Activated gamma-delta T cell treated with Interleukin-2 at 50 U/mL for 16 hours (primary cell): ENCODE measurements at regions not wholly inside any gene's neighbourhood (a gene's known extent, or its start where the extent isn't known, plus 50 kb on each side); places are given as distances from the start of the nearest gene placed in this dataset.

Experiments
- DNase-seq: peaks from one replicate; pipeline ENCODE4 v3.0.0-alpha.2; 2020

DNA sequence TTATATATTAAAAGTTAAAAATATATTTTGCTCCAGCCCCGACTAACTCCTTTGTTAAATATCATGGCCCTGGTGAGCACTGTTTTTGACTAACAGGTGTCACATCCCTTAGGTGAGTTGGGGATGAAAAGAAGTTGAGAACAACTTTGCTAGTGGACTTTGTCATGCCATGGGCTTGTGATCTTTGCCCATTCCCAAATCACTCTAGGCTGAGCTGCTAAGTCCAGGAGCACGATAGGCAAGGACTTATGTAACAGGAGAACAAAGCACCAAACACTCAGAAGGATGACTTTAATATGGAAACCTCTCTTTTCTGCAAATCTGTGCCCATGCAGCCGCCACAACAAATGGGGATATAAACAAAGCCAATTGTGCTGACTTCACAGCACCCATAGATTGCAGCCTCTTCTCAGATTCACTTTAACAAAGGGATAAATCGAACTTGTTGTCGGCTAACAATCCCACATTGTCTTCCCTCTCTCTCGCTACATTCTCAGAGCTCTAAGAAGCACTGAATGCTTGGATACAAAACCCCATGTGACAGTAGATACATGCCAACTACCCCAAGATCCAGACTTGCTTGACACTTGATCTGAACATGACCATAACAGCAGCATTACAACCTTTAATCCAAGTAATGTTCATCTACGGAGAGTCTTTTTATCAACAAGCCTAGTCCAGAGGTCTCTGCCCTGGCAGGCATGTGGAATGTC is 86.8 kb upstream of the CD180 start:
- no peak for DNase-seq

DNA sequence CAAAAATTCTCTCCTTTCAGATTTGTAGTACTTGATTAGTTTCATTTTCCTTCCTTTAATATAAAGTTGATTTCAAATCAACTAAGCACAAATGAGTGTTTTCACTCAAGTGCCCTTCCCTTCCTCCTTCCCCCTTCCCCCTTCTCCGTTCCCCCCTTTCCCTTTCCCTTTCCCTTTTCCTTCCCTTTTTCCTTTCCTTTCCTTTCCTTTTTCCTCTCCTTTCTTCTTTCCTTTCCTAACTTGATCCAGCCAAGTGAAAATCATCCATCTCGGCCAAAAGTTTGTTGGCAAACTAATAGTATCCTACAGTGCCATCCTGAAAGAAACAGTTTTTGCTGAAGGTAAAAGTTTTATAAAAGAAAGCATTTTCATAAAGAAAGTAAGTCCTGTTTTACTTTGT is 85.3 kb upstream of the CD180 start:
- no peak for DNase-seq

DNA sequence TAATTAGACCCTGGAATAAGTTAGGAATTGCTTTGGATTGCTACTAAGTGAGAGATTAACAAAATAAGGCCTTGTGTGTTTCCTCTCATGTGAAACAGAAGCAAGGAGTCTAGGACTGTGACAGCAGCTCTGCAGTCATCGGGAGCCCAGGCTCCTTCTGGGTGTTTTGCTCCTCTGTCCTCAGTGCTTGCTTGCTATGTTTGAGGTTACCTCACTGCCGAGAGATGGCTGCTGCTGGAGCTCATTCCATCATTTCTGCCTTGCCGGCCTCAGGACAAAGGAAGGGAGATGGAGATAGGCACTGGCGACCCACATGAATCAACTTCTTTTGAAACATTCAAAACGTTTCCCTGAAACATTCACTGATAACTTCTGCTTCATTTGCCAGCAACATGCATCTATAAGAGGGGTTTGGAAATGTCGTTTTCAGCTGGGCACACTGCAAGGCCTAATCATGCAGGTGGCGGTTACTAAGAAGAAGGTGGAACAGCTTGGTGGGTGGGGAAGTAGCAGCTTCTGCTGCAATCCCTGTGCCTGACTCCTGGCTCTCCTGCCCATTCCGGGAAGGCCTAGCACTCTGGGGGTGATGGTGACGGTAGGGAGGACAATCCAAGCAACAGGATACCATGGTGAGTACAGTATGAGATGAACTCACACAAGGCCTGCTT is 77.2 kb upstream of the CD180 start:
- DNase-seq: no peak

DNA sequence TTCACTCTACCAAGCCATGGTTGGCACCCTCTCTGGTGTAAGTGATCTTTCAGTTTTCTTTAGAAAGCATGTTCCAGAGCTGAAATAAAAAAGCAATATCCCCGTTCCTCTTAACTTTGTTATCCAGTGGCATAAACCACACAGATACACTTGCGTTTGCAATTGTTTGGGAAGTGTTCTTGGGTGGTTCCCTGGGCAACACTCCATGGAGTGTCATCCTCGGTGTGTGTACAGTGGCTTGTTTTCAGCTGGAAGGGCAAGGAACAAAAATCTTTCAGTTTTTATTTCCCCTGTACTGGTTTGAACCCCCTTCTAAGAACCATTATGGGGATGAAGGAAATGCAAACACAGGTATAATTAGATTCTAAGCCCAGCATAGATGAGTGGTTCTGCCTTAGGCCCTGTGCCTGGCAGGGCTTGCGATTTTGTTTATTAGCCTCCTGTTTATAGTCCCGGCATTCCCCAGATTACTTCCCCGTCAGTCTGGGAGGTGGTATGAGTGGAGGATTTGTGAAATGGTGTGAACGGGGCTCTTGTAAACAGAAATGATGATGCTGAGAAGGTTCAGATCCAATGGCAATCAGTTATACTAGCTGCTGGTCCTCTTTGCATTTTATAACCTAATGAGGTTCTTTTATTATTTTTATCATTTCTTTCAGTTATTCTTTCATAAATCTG is 76.0 kb upstream of the CD180 start:
- no peak for DNase-seq

DNA sequence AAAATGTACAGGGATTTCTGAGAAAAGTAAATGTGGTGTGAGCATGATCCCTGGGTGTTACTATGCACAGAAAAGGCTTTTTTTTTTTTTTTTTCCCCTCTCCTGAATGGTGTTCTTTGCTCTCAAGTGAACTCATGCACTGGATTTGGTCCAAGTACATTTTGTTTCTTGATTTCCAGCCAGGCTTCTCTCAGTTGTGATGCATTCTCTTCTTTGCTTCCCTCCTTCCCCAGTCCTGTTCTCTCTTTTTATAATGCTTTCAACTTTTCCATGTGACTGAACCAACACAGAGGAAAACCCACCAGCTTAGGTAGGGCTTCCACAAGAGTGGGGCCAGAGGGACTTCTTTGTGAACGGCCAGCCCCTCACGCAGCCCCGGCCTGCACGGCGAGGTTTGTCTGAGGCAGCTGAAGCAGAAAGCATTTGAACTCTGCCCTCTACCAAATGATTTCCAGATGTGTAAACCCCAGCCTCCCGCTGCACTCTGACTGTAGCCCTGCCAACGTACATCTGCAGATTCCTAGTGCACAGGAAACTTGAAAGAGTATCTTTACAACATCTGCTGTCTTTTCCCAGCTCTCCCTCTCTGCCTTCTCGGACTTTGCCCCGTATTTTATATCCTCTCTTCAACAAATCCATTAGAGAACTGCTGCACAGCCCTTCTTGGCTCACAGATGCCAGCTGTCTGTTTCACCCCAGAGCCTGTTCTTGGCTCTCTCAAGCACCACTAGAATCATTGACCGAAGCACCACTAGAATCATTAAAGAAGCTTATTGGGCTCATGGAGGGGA is 71.8 kb upstream of the CD180 start:
- no peak for DNase-seq

DNA sequence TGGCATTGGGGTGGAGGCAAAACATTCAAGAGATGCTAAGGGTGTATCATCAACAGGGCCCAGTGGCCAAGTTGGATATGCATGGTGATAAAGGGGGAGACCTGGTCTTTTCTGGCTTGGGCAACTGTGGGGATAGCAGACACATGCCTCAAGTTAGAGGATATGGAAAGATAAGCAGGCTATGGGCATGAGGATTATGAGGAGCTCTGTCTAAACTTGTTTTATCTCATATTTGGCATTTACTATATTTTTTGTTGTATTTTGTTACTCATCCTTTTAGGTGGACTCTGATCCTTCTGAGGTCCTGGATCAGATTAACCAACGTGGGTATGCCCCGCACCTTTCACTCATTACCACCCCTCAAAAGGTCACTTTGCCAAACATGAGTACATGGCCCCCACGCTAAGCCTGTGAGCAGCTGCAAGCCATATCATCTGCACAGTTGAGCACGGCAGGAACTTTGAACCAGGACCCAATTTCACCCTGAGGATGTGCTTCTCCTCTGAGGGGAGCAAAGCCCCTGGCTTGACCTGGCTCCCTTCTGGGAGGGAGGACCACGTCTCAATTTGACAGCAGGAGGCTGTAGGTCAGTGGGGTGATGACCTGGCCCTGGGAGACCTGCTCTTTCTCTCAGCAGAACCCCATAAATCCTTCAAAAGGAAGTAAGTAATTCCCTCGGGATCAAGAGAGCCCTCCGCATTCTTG is 71.1 kb upstream of the CD180 start:
- no peak for DNase-seq

DNA sequence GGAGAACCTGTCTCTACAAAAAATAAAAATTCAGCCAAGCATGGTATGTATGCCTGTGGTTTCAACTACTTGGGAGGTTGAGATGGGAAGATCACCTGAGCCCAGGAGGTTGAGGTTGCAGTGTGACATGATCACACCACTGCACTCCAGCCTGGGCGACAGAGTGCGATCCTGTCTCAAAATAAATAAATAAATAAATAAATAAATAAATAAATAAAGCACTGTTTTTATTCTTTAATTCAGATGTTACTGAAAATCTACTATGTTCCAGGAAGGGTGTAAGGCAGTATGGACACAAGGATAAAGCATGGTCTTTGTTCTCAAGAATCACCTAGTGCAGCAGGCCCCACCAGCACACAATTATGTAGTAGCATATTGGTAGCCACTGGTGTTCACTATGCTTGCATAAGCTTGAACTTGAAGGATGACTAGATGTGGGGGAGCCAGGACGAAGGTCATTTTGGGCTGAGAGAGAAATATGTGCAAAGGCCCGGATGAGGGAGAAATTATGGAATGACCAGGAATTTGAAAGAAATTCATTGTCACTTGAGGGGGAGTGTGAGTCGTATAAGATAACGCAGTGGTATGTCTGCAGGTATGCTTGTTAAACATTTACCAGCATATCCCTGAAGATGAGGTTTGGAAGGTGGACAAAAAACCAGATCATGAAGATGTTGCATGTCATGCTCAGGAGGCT is 70.2 kb upstream of the CD180 start:
- no peak for DNase-seq

DNA sequence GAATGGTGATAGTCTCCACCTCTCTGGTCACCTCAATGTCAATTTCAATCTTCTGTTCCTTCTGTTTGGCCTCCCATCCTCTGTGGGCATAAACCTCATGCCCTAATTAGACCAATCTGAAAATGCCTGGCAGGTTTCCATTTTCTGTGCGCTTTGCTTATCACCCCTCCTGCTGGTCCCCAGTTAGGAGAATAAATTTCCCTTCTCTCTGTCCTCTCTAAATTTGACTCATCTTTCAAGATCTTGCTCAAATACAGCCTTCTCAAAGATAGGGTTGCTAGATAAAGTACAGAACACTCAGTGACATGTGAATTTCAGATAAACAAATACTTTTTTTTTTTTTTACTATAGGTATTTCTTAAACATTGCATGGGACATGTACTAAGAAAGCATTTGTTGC is 69.4 kb upstream of the CD180 start:
- DNase-seq: no peak

DNA sequence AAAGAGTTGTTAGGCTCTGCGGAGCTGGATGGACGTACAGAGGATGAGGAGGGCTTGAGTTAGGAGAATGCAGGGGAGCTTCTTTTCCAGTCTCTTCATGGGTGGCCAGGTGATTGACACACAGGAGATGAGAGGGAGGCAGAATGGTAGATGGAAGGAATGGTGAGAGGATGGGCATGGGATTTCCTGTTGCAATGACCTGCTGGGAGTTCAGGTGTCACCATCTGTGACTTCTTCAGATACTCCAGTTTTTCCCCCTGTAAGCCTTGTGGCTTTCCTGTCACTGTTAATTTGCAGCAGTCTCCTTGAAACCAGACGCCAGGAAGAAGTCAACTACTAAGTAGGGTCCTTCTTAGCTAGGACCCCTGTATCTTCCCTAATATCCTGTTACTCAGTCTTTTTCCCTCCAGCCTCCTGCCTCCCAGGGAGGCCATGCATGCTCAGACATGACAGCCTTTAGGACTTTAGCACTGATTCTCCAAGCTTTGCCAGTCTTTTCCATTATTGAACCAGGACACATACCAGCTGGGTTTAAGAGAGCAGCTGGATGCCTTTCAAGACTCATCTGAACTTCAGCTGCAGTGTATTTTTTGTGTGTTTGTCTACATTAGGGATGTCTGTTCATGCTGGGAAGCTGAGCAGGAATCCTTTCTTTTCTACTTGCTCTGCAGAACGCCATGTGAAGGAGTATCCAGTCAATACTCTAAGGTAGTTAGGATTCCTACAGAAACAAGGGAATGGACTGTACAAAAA is 67.2 kb upstream of the CD180 start:
- no peak for DNase-seq

DNA sequence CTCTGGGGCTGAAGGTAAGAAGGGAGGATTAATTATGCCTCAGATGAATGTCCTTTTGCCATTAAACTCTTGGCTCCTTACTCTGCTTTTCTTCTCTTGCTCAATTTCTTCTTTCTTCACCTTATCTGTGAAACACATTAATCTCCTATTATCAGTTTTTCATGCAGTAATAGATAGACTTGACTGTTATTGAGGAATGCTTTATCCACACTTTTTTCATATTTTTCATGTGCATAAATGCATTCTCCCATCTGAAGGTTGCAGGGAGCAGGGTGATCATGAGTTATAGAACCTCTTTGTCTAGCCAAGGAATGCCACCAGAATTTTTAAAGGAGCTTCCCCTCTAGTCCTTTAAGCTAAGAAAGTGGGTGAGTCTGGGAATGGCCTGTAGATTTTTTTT is 66.4 kb upstream of the CD180 start:
- DNase-seq: no peak

DNA sequence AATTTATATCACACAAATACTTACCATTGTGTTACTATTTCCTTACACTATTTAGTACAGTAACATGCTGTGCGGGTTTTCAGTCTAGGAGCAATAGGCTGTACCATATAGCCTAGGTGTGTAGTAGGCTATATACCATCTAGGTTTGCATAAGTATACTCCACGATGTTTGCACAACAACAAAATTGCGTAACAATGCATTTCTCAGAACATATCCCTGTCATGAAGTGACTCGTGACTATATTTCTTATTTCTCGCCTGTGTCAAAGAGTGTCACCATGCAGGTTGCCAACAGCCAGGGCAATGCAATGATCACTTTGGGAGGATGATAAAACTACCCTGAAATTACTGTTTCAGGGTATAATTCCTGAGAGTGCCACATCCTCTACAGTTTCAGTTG is 65.6 kb upstream of the CD180 start:
- DNase-seq: no peak

DNA sequence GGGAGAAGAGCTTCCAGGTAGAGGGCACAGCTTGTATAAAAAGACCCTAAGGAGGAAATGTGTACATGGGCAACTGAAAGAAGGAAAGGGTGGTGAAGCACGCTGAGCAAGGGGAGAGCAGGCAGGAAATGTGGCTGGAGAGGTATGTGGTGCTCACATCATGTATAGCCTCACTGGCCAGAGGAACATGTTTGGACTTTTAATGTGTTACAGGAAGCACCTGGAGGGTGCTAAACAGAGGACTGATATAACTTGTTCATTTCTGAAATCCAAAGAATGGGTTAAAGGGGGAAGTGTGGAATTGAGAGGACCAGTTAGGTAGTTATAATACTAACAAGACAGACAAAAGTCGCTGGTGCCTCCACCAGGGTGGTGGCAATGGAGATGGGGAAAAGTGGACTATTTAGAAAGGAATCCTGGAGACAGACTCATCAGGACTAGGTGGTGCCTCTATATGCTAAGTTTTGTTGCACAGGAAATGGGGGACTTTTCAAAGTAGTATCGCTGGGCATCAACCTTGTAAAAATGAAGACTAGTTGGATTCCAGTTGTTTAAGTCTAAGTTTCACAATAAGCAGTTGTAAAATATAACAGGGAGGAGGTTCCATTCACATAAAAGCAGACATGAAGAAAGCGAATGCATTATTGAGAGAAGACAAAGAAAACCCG is 63.1 kb upstream of the CD180 start:
- DNase-seq: no peak

DNA sequence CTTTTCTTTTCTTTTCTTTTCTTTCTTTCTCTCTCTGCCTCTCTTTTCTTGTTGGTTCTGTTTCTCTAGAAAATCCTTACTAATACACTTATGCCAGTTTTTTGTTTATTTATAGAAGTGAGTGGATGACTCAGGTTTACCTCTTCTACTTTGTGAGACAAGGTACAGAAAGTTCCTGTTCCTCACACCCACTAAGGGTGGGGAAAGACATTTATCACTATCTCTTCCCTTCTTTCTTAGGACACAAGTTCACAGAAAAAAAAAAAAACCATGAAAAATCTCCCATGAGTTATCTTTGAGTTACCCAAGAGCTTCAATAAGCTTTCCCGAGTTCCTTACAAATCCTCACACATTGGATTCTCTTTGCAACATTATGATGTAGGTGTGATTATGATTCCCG is 60.9 kb upstream of the CD180 start:
- no peak for DNase-seq

DNA sequence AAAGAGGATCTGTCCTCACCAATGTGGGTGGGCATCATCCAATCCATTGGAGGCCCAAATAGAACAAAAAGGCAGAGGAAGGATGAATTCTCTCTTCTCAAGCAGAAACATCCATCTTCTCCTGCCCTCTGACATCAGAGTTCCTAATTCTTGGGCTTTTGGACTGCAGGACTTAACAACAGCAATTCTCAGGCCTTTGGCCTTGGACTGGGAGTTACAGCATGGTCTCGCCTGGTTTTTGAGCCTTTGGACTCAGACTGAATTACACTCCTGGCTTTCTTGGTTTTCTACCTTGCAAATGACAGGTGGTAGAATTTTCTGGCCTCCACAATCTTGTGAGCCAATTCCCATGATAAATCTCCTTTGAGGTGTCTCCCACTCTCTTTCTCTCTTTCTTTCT is 60.5 kb upstream of the CD180 start:
- DNase-seq: no peak

DNA sequence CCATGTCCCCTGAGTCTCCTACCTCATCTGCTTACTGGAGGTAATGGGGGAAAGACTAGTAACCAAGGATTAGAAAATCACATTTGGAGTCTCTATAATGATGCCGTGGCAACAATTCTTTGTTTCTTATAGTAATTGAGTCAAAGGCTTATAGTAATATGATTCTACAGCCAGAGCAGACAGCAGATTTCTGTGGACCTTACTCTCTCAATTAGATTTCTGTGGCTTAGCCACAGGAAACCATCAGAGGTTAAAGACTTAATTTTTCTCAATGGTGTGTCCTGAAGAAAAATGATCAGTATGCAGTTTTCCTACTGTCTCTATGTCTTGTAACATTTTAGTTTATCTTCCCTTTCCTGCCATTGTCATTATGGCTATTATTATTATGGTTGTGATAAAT is 59.3 kb upstream of the CD180 start:
- no peak for DNase-seq

DNA sequence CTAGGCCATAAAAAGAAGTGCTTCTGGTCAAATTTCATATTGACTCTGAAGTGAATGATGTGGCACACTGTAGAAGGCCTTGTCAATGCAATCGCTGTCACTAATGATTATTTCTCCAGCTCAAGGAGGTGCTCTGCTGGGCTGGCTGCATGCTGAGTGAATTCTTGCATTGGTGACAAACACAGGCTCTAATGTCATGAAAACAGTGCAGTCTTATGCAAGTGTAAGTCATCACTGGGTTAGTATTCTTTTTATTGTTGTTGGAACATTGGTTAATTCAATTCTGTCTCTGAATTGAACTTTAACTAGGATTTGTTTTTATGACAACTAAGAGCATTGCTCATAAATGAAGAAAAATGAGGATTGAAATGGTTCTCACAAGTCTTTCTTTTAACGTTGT is 57.3 kb upstream of the CD180 start:
- no peak for DNase-seq

DNA sequence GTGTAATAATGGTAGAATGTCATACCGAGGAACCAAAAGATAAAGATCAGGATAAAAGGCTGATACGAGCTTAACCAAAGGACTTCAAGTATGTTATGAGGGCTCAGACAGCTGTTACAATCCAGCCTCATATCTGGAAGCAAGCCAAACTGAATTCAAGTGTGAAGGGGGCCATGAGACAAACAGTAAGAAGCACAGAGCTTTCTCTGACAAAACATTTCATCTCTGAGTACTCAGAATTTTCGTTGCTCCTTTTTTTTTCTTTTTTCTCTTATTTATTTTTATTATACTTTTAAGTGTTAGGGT is 52.9 kb upstream of the CD180 start:
- DNase-seq: no peak

DNA sequence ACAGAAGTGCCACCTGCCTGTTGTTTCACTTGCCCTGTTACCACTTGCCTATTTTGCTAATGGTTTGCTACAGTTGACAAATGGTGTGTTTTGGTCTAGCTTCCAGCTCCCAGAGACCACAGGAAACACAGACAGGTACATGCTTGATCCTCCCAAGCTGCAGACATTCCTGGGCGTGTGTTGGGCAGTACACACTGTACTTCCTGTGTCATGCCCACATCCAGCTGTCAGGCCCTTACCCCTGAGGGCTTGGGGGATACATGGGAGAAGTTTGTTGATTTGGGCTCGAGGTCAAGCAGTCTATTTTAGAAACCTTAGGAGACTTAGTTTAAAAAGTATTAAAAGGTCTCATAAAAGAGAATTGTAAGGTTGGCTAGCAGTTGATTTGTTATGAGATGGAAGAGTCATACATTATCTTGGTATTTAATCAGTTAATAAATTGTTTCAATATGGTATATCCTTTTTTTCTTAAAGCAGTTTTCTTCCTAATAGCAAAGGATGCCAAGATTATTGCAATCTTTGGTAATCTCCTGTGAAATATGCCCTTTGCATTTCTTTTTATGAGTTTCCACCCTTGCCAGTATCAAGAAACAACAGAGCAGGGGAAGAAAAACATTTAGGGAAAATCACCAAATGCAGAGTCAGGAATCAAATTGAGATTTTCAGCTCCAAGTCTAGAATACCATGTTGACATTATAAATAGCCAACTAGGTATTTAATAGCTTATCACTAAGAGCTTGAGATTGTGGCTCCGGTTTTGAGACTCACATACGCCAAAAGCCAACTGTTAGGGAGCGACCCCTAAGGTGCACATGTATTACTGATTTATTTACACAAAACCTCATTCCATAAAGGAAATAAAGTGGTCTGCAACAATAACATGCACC is 52.3 kb upstream of the CD180 start:
- DNase-seq: no peak

DNA sequence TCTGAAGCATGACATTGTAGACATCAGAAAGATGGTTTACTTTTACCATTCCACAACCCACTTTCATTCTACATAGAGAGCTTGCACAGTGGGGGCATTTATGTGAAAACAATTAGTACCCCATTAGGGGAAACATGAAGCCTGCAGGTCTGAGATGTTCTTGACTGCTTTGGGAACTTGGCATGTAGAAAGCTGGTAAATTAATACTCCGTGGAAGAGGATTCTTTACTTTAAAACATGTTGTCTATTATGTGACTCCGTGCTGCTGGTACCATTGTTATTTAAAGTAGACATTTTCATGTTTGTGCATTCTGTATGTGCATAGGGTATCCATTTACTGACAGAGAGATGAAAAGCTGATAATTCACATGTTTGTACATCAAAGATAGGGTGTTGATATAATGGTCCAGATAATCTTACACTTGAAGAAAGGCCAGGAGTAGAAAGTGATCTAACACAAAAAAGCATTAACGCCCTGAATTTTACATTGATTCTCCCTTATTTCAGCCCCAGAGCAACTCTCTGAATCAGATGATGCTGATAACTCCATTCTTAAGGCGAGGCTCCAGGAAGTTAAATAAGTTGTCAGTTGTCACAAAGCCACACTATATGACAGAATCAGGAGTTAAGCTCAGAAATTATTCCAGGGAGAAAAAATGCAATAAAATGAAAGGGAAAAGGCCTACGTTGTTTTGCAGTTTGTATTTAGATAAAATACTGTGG is 50.1 kb upstream of the CD180 start:
- DNase-seq: no peak
